GM10248 (cell line): ENCODE measurements at regions not wholly inside any gene's neighbourhood (a gene's known extent, or its start where the extent isn't known, plus 50 kb on each side); places are given as distances from the start of the nearest gene placed in this dataset.

Experiments
- CTCF ChIA-PET: fragments of 300-600 bp; sonication (Branson Sonifier 250); formaldehyde crosslinking; extraction: SDS; loops from one replicate; lab custom pipeline; 2021; ENCODE audit warnings: antibody characterized with exemption; lab: Yijun Ruan, JAX
- POLR2A ChIA-PET: fragments of 350-650 bp; sonication (Branson Sonifier 250); formaldehyde crosslinking; extraction: SDS; loops from one replicate; lab custom pipeline; 2020; ENCODE audit warnings: antibody characterized with exemption; lab: Yijun Ruan, JAX
- DNase-seq: peaks from one replicate; pipeline ENCODE4 v3.0.0; 2012; ENCODE audit errors: extremely low spot score
- TF ChIP-seq, protein P1 (sequence below): IDR thresholded peaks from 2 replicates; pipeline ENCODE4 v1.5.1; 2012; ENCODE audit warnings: mild to moderate bottlenecking, low read depth; ENCODE audit errors: extremely low read depth, missing control alignments, control extremely low read depth

DNA sequence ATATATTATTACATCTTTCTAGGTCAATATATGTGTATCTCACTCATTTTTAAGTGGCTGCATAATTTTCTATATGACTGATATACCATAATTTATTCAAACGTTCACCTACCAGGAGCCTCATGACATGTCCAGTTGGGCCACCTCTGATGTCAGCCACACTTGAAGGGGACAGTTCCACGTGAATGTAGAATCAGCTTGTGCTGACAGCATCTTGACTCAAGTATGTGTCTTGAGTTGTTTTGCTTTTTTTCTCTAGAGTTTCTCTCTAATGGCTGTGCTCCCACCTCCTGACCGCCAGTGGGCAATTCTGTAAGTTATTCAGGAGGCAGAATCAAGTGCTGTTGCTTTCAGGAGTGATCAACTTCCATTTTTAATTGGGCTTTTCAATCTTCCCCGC lies 237.9 kb downstream of the NFKBIZ start:
- TF ChIP-seq, protein P1, sequence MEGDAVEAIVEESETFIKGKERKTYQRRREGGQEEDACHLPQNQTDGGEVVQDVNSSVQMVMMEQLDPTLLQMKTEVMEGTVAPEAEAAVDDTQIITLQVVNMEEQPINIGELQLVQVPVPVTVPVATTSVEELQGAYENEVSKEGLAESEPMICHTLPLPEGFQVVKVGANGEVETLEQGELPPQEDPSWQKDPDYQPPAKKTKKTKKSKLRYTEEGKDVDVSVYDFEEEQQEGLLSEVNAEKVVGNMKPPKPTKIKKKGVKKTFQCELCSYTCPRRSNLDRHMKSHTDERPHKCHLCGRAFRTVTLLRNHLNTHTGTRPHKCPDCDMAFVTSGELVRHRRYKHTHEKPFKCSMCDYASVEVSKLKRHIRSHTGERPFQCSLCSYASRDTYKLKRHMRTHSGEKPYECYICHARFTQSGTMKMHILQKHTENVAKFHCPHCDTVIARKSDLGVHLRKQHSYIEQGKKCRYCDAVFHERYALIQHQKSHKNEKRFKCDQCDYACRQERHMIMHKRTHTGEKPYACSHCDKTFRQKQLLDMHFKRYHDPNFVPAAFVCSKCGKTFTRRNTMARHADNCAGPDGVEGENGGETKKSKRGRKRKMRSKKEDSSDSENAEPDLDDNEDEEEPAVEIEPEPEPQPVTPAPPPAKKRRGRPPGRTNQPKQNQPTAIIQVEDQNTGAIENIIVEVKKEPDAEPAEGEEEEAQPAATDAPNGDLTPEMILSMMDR, result no peak
- POLR2A ChIA-PET, result no interaction called here
- DNase-seq, result no peak
- CTCF ChIA-PET, result interaction anchor here (1.4 kb wide), 1 partner anchor 138 kb away, joined by 3 read pairs; no protein-coding TSS in a partner anchor

DNA sequence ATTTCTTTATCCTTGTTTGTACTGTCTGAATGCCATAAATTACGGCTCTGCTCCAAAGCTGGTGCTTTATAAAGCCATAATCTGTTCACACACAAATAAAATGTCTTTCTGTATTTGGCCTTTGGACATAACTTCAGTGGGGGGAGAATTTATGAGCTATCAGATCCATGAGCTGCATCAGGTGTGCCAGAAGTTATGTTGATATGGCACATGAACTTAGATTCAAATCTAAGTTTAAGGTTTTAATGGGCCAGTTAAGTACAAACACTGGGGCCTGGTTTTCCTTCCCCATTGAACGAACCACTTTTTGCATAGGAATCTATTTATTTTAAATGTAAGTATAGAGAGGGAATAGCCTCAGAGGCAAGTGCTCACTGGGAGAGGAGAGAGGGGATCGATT lies 239.9 kb downstream of the NFKBIZ start:
- ChIA-PET POLR2A (no interaction called here), CTCF (interaction anchor here (1.6 kb wide), 2 partner anchors 9 to 28 kb away, joined by 6 to 7 read pairs; no protein-coding TSS in a partner anchor)
- TF ChIP-seq, protein P1, result no peak
- DNase-seq, result no peak

DNA sequence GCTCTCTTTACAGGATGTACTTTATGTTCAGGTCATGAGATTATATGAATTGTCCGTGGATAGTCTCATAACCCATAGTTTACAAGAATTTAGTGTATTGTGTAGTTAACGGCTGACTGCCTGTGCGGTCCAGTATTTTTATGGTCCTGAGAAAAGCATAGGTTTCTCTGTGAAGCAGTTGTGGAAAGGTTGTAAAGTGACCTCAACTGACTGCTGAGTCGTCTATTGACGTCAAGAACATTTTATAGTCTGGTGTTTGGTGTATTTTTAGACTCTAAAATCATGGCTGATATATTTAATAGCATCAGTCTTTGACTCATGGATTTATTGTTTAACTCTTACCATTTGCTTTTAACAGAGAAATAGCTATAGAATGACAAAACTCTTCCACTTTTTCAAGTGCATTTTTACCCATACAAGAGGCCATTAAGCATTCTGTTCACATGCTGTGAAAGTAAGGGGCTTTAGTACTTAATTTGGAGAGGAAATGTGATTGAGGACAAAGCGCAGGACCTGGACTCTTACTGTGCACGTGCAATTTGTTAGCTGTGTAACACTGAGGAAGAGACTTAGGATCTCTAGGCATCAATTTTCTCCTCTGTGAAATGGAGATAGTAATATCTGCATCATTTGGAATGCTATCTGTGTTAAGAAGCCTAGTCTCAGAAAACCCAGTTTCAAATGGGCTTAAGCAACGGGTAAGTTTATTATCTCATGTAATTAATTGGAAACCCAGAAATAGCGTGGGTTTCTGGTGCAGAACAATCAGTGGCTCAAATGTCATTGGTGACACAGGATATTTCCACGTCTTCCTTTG lies 240.8 kb downstream of the NFKBIZ start:
- ChIA-PET POLR2A (no interaction called here), CTCF (interaction anchor here (1.1 to 1.6 kb wide), 3 partner anchors 10 to 69 kb away, joined by 3 to 7 read pairs (median 6); no protein-coding TSS in a partner anchor)
- no peak for DNase-seq
- TF ChIP-seq, protein P1, result no peak

DNA sequence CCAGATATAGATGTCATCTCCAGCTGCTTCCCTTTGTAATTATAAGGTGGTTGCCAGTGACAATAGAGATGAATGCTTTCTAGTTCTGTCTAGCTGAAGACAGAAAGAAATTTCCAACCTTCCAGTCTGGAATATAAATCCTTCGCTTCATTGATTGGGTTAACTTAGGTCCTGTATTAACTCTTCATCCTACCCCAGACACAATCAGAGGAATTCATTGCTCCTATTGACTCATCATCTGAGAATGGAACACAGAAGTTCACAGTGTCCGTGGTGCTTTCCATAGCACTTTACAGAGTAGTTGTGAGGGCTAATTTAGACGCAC lies 241.4 kb downstream of the NFKBIZ start:
- TF ChIP-seq, protein P1, result no peak
- POLR2A ChIA-PET, result no interaction called here
- no peak for DNase-seq
- CTCF ChIA-PET, result interaction anchor here (1.1 to 1.6 kb wide), 2 partner anchors 11 to 69 kb away, joined by 3 to 6 read pairs; no protein-coding TSS in a partner anchor

DNA sequence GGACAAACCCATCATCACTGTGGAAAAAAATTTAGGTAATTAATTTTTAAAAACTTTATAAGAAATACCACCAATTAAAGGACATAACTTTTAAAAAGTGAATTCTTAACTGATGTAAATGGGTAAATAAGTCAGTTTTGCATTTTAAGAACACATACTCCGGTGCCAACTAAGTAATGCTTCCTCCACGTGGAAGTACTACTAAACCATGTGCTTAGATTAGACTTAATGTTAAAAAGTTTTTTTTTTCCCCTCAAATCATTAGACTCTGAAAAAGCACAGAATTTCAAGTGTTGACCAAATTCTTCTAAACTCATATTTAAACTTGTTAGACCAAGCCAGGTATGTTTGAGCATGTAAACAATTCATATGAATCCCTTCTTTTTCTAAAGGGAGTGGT lies 242.0 kb downstream of the NFKBIZ start:
- ChIA-PET CTCF (interaction anchor here (3.5 kb wide), 1 partner anchor 16 kb away, joined by 9 read pairs; no protein-coding TSS in a partner anchor), POLR2A (no interaction called here)
- TF ChIP-seq, protein P1, result no peak
- no peak for DNase-seq

DNA sequence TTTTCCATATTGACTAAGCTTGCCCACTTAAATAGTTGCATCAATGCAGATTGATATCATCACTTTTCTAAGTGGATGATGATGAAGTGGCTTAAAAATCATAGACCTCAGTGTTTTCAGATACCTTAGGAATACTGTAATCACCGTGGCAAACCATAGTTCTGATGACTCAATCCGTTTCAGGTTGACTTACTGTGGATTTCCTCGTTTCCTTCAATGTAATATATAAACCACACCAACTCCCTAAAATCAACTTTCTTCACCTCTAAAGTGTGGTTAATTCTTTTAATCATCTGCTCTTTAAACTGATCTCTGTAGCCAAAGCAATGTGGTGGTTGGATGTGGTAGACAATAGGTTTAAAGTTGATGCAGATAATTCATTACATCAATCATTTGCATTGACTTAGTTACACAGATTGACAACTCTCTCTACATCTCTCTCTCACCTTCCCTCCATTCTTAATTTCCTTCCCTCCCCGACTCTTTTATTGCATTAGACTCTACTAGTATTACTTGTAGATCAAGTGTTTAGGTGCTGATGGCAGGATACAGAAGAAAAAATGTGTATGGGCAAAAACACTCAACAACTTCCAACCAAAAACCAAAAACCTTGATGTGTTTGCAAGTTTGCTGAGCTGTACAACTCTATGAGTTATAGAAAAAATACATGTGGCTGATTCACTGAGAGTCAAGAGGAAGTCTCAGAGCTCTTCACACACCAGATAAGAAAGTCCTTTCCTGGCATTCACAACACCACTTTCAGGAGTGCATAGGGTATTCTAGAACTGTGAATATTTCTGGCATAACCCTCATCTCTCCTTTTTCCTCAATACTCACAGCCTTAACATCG lies 243.5 kb downstream of the NFKBIZ start:
- TF ChIP-seq, protein P1, result no peak
- no peak for DNase-seq
- ChIA-PET POLR2A (no interaction called here), CTCF (interaction anchor here (0.7 to 3.5 kb wide), 7 partner anchors 9 to 85 kb away, joined by 3 to 9 read pairs (median 4); no protein-coding TSS in a partner anchor)
